Panc1 (cell line): ENCODE measurements at regions not wholly inside any gene's neighbourhood (a gene's known extent, or its start where the extent isn't known, plus 50 kb on each side); places are given as distances from the start of the nearest gene placed in this dataset.

Source experiments
- CTCF ChIP-seq: fragments of 450-650 bp; IDR thresholded peaks from 2 replicates; pipeline ENCODE4 v1.5.1; 2017; ENCODE audit warnings: mild to moderate bottlenecking
- SIN3A ChIP-seq: IDR thresholded peaks from 2 replicates; pipeline ENCODE4 v1.6.1; 2012; ENCODE audit warnings: low read depth, mild to moderate bottlenecking, low read length, moderate library complexity, borderline replicate concordance; ENCODE audit not compliant: insufficient read depth

GRCh38 chr13:64845110-64845509 lies 2385.0 kb downstream of the PCDH9 start:
- TF ChIP-seq CTCF (no peak), SIN3A (no peak)
